ENCODE measurements at regions not wholly inside any gene's neighbourhood (a gene's known extent, or its start where the extent isn't known, plus 50 kb on each side); places are given as distances from the start of the nearest gene placed in this dataset.

DNA sequence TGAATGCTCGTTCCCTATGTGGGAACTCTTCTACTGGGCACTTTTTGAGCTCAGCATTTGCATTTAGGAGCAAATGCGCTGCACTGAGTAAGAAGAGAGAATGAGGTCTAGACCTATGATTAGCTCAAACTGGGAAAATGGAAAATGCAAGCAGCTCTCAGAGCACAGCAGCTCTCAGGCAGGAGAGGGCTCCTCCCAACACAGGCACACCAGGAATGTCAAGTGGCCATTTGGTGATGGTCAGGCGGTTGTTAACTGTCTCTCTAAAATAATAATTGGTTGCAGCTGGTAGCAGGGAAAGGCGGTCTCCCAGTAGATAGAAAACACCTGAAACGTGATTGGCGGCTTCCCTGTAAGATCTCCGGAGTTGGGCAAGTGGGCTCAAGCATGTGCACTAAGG lies 162.0 kb upstream of the ECI2 start:
- TF ChIP-seq, protein P1, sequence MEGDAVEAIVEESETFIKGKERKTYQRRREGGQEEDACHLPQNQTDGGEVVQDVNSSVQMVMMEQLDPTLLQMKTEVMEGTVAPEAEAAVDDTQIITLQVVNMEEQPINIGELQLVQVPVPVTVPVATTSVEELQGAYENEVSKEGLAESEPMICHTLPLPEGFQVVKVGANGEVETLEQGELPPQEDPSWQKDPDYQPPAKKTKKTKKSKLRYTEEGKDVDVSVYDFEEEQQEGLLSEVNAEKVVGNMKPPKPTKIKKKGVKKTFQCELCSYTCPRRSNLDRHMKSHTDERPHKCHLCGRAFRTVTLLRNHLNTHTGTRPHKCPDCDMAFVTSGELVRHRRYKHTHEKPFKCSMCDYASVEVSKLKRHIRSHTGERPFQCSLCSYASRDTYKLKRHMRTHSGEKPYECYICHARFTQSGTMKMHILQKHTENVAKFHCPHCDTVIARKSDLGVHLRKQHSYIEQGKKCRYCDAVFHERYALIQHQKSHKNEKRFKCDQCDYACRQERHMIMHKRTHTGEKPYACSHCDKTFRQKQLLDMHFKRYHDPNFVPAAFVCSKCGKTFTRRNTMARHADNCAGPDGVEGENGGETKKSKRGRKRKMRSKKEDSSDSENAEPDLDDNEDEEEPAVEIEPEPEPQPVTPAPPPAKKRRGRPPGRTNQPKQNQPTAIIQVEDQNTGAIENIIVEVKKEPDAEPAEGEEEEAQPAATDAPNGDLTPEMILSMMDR (IDR thresholded peaks at IDR 0.05): no peak
- TF ChIP-seq POLR2A (IDR thresholded peaks at IDR 0.05; ENCODE audit: low read depth): no peak
